ENCODE measurements at regions not wholly inside any gene's neighbourhood (a gene's known extent, or its start where the extent isn't known, plus 50 kb on each side); places are given as distances from the start of the nearest gene placed in this dataset.

DNA sequence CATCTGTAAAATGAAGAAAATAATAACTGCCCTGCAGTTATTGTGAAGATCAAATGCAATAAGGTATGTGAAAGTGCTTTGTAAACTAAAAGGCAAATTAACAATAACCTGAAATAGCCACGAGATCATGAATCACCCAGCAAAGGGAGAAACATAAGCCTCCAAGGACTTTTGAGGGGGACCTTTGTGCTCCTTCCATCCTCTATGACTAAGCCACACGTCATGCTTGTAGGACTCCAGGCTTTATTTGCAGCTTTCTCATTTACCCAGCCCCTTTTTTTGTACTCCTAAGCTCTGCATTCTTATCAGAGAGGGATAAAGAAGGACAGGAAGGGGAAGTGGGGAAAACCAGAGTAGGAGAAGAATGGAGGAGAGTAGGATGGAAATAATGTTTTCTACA, 115.1 kb downstream of the PROX1 start:
- no peaks in the 10 kb centered on the region for H3K36me3 ChIP-seq (ENCODE audit: control insufficient read depth in 2 of 2, insufficient read depth in 2 of 2, low read length in 1 of 2)
- FAIRE-seq (no peak), ATAC-seq (no peak), DNase-seq (ENCODE audit: low read depth, low spot score) (no peak)
- POLR2A ChIA-PET: no interaction called here
- in situ Hi-C loops (cut with MboI): no loop called here
- TF ChIP-seq NBN (IDR thresholded peaks at IDR 0.05): no peak
- TF ChIP-seq CREB1 (IDR thresholded peaks at IDR 0.05; ENCODE audit: low read depth): no peak
- no peak for TF ChIP-seq NR2C2 (IDR thresholded peaks at IDR 0.05; ENCODE audit: borderline replicate concordance, control insufficient read depth, insufficient read length, low read depth)
- TF ChIP-seq MTA2 (IDR thresholded peaks at IDR 0.05; ENCODE audit: low read depth): no peak
- no peak for TF ChIP-seq POLR2A (IDR thresholded peaks at IDR 0.05; ENCODE audit: low read depth, low read length)
- no peak for TF ChIP-seq NFXL1 (IDR thresholded peaks at IDR 0.05; ENCODE audit: borderline replicate concordance)
- TF ChIP-seq PML (IDR thresholded peaks at IDR 0.05; ENCODE audit: low read length): no peak
- no peak for TF ChIP-seq LARP7 (IDR thresholded peaks at IDR 0.05)
- TF ChIP-seq EP300 (IDR thresholded peaks at IDR 0.05; ENCODE audit: borderline replicate concordance in 1 of 2, control insufficient read depth in 1 of 2, low read depth in 2 of 2, low read length in 2 of 2): no peak
- TF ChIP-seq KDM1A (IDR thresholded peaks at IDR 0.05; ENCODE audit: borderline replicate concordance): no peak
- no peak for TF ChIP-seq SIX5 (IDR thresholded peaks at IDR 0.05; ENCODE audit: low read depth, low read length, severe bottlenecking)
- TF ChIP-seq POLR2AphosphoS5 (IDR thresholded peaks at IDR 0.05; ENCODE audit: low read length): no peak
- no peaks in the 10 kb centered on the region for H4K20me1 ChIP-seq (ENCODE audit: control insufficient read depth, insufficient read depth)
- H3K79me2 ChIP-seq (ENCODE audit: control insufficient read depth, insufficient read depth, low read length): no peaks in the 10 kb centered on the region
- CTCF ChIA-PET: interaction anchor here (1.1 kb wide), 1 partner anchor 730 kb away, joined by 4 read pairs; no protein-coding TSS in a partner anchor
- no peak overlapping the region for H3K27ac ChIP-seq (ENCODE audit: control insufficient read depth, insufficient read depth)
- SMC1A ChIA-PET (ENCODE audit: uncharacterized antibody, unreplicated experiment): no interaction called here
- no peak overlapping the region for H2AFZ ChIP-seq (ENCODE audit: control insufficient read depth, low read depth, low read length)
- no peak overlapping the region for H3K4me3 ChIP-seq
- no peaks in the 10 kb centered on the region for H3K27me3 ChIP-seq (replicated peaks in 1 of 2; ENCODE audit: control insufficient read depth in 2 of 2, insufficient read depth in 2 of 2, low read length in 1 of 2)
- WGBS (ENCODE audit: insufficient coverage, insufficient replicate concordance, low lambda C conversion rate, missing lambda C conversion rate): 0% methylated on average over 2 of the region's 2 CpGs
- RAD21 ChIA-PET (ENCODE audit: unreplicated experiment): no interaction called here
- H3K4me1 ChIP-seq (ENCODE audit: control insufficient read depth, insufficient read depth, low read length): no peaks in the 10 kb centered on the region
- no peak overlapping the region for H3K9ac ChIP-seq (ENCODE audit: control insufficient read depth, insufficient read depth, low read length)
- H3K4me2 ChIP-seq (ENCODE audit: control insufficient read depth, insufficient read depth): no peak overlapping the region
- intact Hi-C loops (cut with micrococcal nuclease; ENCODE audit: unreplicated experiment): no loop called here
- no TSS peak for BruUV-seq (replicated peaks)
- no peaks in the 10 kb centered on the region for H3K9me3 ChIP-seq (replicated peaks; ENCODE audit: control insufficient read depth, insufficient read depth, low read length)

All from GM12878 (cell line).